ENCODE measurements at regions not wholly inside any gene's neighbourhood (a gene's known extent, or its start where the extent isn't known, plus 50 kb on each side); places are given as distances from the start of the nearest gene placed in this dataset.

GRCh38 chrX:39398963-39399261, 597.7 kb downstream of the MID1IP1 start:
- DNase-seq (ENCODE audit: low read depth): no peak
- no peak for TF ChIP-seq CTCF (conservative IDR thresholded peaks at IDR 0.05; ENCODE audit: low read depth, low read length)
- no peak overlapping the region for H3K4me3 ChIP-seq (ENCODE audit: low read length)

GRCh38 chrX:39399387-39399786, 598.1 kb downstream of the MID1IP1 start:
- H3K4me3 ChIP-seq (ENCODE audit: low read length): no peak overlapping the region
- TF ChIP-seq CTCF (conservative IDR thresholded peaks at IDR 0.05; ENCODE audit: low read depth, low read length): no peak
- no peak for DNase-seq (ENCODE audit: low read depth)

DNA sequence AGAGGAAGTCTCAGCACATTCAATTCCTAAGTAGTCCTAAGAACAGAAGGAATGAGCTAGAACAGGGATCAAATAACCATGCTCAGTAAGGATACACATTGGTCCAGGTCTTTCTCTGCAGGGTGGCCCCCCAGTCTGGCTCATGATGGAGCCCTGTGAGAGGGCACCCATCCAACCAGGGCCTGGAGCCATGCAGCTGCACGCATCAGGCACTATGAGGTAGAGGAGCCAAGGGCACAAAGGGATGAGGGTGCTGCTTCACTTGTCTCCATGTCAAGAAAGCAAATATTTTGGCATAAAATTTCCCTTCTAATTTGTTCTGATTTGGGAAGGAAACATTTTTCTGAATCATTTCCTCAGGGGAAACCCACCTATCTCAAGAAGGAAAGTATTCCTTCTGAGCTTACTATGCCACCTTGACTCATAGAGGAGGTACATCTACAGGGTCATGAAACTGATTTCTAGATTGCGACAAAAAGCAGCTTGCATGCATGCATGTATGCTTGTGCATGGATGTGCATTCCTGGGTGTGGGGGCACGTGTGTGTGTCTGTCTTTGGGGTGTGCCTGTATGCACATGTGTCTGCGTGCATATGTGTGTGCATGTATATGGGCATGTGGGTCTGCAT, 600.3 kb downstream of the MID1IP1 start:
- TF ChIP-seq CTCF (conservative IDR thresholded peaks at IDR 0.05; ENCODE audit: low read depth, low read length): no peak

GRCh38 chrX:39402158-39402557, 600.9 kb downstream of the MID1IP1 start:
- no peak overlapping the region for H3K4me3 ChIP-seq (ENCODE audit: low read length)
- no peak for TF ChIP-seq CTCF (conservative IDR thresholded peaks at IDR 0.05; ENCODE audit: low read depth, low read length)

More for the DNA sequence above, 600.3 kb downstream of the MID1IP1 start:
- DNase-seq (ENCODE audit: low read depth): no peak
- H3K4me3 ChIP-seq (ENCODE audit: low read length): no peak overlapping the region

DNA sequence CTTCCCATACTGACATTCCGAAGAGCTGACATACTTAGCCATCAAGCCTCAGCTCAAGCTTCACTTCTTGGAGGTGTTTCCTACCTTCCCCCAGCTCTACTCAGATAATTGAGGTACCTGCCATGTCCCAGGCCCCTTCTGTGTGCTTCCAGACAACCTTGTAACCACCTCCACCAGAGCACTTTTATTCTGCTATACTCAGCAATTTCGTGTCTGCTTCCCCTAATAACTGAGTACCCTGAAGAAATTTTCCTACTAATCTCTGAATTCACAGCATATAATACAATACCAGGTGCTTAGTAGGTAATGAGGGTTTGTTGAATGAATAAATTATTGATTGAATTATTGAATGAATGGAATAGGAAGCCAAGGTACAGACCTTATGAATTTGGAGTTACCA, 605.5 kb downstream of the MID1IP1 start:
- no peak for DNase-seq (ENCODE audit: low read depth)
- TF ChIP-seq CTCF (conservative IDR thresholded peaks at IDR 0.05; ENCODE audit: low read depth, low read length): no peak
- no peak overlapping the region for H3K4me3 ChIP-seq (ENCODE audit: low read length)

More at GRCh38 chrX:39402158-39402557, 600.9 kb downstream of the MID1IP1 start:
- DNase-seq (ENCODE audit: low read depth): no peak

DNA sequence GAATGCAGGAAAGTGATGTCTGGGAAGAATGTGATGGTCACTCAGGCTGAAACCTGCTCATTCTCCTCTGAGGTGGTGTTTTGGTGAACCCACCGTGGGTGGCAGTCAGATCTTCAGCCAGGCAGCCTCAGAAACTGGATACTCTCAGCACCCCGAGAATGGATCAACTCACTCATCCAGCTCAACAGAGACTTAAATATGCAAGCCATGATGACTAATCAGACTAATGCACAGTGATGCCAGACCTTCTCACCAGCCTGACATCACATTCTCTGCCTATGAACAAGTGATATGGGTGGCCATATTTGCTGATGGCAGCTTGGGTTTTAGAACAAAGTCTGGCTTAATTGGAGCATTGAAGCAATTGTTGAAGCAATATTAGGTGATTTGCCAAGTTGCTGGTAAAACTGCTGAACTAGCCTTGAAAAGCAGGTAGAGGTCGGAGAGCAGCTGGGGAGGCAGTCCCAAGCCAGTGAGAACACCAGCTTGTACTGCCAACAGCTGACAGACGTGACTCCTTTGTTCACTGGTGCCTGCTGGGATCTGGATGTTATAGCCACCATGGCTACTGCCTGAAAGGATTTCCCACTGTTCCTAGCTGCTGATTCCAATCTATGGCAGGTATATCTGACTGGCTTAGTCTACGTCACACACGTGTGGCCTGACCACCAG, 608.1 kb downstream of the MID1IP1 start:
- TF ChIP-seq CTCF (conservative IDR thresholded peaks at IDR 0.05; ENCODE audit: low read depth, low read length): no peak
- no peak overlapping the region for H3K4me3 ChIP-seq (ENCODE audit: low read length)
- no peak for DNase-seq (ENCODE audit: low read depth)

- DNase-seq (ENCODE audit: low read depth): no peak
- no peak for TF ChIP-seq CTCF (conservative IDR thresholded peaks at IDR 0.05; ENCODE audit: low read depth, low read length)
Measured at GRCh38 chrX:39414290-39414854, 613.1 kb downstream of the MID1IP1 start.

More at GRCh38 chrX:39414290-39414854, 613.1 kb downstream of the MID1IP1 start:
- H3K4me3 ChIP-seq (ENCODE audit: low read length): no peak overlapping the region
